ENCODE measurements at regions not wholly inside any gene's neighbourhood (a gene's known extent, or its start where the extent isn't known, plus 50 kb on each side); places are given as distances from the start of the nearest gene placed in this dataset.
"Not testable (repeated sequence)": the region's sequence is repeated elsewhere in the genome, so short reads cannot be mapped to it uniquely, and the experiment has no call there.

- DNase-seq (ENCODE audit: low spot score) (no peak), ATAC-seq (ENCODE audit: low FRiP score) (no peak)
- TF ChIP-seq CTCF (IDR thresholded peaks at IDR 0.05) = no peak
These were observed 281.3 kb downstream of the SUCLG1 start for GRCh38 chr2:84177733-84178132.

GRCh38 chr2:84175970-84176369, 283.1 kb downstream of the SUCLG1 start:
- DNase-seq (ENCODE audit: low spot score) (no peak), ATAC-seq (ENCODE audit: low FRiP score) (no peak)
- no peak for TF ChIP-seq CTCF (IDR thresholded peaks at IDR 0.05)

DNA sequence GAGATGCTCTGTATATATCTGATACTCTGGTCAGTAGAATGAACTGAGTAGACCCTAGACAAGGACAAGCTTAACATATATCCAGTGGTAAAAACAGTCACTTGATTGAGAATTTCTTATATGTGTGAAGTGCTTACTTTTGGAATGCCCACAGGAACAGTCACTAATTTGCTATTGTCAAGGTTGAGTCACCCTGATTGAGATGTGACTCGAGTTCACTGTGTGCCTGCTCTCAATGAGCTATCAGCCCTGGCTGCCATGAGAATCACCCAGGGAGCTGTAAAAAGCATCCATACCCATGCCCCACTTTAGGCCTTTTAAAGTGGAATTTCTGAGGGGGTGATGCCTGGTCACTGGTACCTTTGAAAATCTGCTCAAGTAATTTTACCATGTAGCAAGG, 283.7 kb downstream of the SUCLG1 start:
- no peak for ATAC-seq (ENCODE audit: low FRiP score)
- TF ChIP-seq CTCF (IDR thresholded peaks at IDR 0.05) = no peak
- no peak for DNase-seq (ENCODE audit: low spot score)

DNA sequence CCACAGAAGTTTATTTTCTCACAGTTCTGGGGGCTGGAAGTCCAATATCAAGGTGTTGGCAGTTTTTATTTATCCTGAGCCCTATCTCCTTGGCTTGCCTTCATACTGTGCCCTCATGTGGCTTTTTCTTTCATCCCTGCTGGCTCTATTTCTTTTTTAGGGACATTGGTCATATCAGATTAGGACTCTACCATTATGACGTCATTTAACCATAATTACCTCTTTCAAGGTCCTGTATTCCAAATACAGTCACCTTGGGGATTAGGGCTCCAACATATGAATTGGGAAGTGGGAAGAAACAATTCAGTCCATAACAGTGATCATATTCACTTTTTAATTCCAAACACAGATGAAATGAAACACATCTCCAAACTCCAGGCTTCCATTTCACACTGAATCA, 286.0 kb downstream of the SUCLG1 start:
- TF ChIP-seq CTCF (IDR thresholded peaks at IDR 0.05) = no peak
- no peak for DNase-seq (ENCODE audit: low spot score)
- no peak for ATAC-seq (ENCODE audit: low FRiP score)

GRCh38 chr2:84170979-84171378, 288.1 kb downstream of the SUCLG1 start:
- ATAC-seq (ENCODE audit: low FRiP score) = no peak
- no peak for TF ChIP-seq CTCF (IDR thresholded peaks at IDR 0.05)
- no peak for DNase-seq (ENCODE audit: low spot score)

GRCh38 chr2:84169871-84170270, 289.2 kb downstream of the SUCLG1 start:
- no peak for TF ChIP-seq CTCF (IDR thresholded peaks at IDR 0.05)
- ATAC-seq (ENCODE audit: low FRiP score) (no peak), DNase-seq (ENCODE audit: low spot score) (no peak)

DNA sequence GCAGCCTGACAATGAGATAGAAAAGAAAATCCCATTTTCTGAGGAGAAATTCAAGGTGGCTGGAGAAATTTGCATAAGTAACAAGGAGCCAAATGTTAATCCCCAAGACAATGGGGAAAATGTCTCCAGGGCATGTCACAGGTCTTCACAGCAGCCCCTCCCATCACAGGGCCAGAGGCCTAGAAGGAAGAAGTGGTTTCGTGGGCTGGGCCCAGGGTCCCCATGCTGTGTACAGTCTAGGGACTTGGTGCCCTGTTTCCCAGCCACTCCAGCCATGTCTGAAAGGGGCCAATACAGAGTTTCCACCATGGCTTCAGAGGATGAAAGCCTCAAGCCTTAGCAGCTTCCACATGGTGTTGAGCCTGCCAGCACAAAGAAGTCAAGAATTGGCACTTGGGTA, 290.5 kb downstream of the SUCLG1 start:
- not testable (repeated sequence) for ATAC-seq (ENCODE audit: low FRiP score); DNase-seq (ENCODE audit: low spot score)

DNA sequence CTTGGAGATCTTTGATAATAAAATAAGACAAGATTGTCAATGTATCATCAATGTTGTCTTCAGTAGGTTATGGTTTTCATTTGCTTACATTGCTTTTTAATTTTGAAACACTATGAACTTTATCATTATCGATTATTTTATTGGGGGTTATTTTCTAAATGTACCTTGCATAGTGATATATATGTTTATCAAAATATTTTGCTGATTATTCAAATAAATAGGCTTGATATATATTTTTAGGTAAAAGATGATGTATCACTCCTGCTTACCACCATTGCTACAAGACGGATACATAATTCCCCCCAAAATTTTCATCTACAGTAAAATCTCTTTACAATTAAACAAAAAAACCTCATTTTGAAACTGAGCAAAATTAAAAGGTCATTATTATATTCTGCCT, 293.8 kb downstream of the SUCLG1 start:
- no peak for TF ChIP-seq CTCF (IDR thresholded peaks at IDR 0.05)
- no peak for ATAC-seq (ENCODE audit: low FRiP score)
- no peak for DNase-seq (ENCODE audit: low spot score)

Data from omental fat pad (tissue), 3 donors.